DND-41 (cell line): ENCODE measurements at regions not wholly inside any gene's neighbourhood (a gene's known extent, or its start where the extent isn't known, plus 50 kb on each side); places are given as distances from the start of the nearest gene placed in this dataset.

Experiments used
- ATAC-seq: fragments of 200-7000 bp; cut with Tn5 transposase; 3 replicates; pipeline ENCODE4 v1.9.1; 2021; ENCODE audit warnings: low read depth; ENCODE audit not compliant: insufficient read depth
- DNase-seq: peaks from one replicate; pipeline ENCODE4 v3.0.0-alpha.2; 2020
- H2AFZ ChIP-seq: 2 replicates; pipeline ENCODE4 v1.6.0; 2012; ENCODE audit warnings: low read depth, low read length
- H3K27ac ChIP-seq: 2 replicates; pipeline ENCODE4 v1.5.1; 2012; ENCODE audit warnings: low read length, inconsistent platforms
- H3K27me3 ChIP-seq: fragments of 200-600 bp; sonication (generic); 2 replicates; pipeline ENCODE4 v1.6.0; 2012; ENCODE audit warnings: low read length, mild to moderate bottlenecking, inconsistent platforms; ENCODE audit not compliant: insufficient read depth, poor library complexity
- H3K36me3 ChIP-seq: 2 replicates; pipeline ENCODE4 v1.5.1; 2012; ENCODE audit warnings: low read length, inconsistent platforms; ENCODE audit not compliant: insufficient read depth
- H3K4me1 ChIP-seq: 2 replicates; pipeline ENCODE4 v1.5.1; 2012; ENCODE audit warnings: mild to moderate bottlenecking, low read length; ENCODE audit not compliant: insufficient read depth
- H3K4me2 ChIP-seq: 2 replicates; pipeline ENCODE4 v1.6.0; 2012; ENCODE audit warnings: mild to moderate bottlenecking, moderate library complexity, low read length, inconsistent platforms; ENCODE audit not compliant: insufficient read depth
- H3K4me3 ChIP-seq, 2 experiments: fragments of 200-600 bp in 1 of 2; shearing (Covaris generic) in 1 of 2; 2 replicates each; pipeline ENCODE4 v1.5.1; 2012 to 2016; ENCODE audit warnings: inconsistent platforms in 2 of 2, low read length in 2 of 2, mild to moderate bottlenecking in 2 of 2, low read depth in 1 of 2, moderate library complexity in 1 of 2
- H3K79me2 ChIP-seq: 2 replicates; pipeline ENCODE4 v1.6.0; 2012; ENCODE audit warnings: low read length, inconsistent platforms; ENCODE audit not compliant: insufficient read depth
- H3K9ac ChIP-seq: 2 replicates; pipeline ENCODE4 v1.6.0; 2012; ENCODE audit warnings: low read depth, mild to moderate bottlenecking, inconsistent platforms, low read length, moderate library complexity
- H3K9me3 ChIP-seq: 2 replicates; pipeline ENCODE4 v1.5.1; 2012; ENCODE audit warnings: low read length, moderate library complexity, mild to moderate bottlenecking, inconsistent platforms; ENCODE audit not compliant: insufficient read depth, severe bottlenecking
- H4K20me1 ChIP-seq: 2 replicates; pipeline ENCODE4 v1.6.0; 2012; ENCODE audit warnings: low read length; ENCODE audit not compliant: insufficient read depth
- EZH2 ChIP-seq: IDR thresholded peaks from 3 replicates; pipeline ENCODE4 v1.6.1; 2012; ENCODE audit warnings: borderline replicate concordance, low read depth, mild to moderate bottlenecking, moderate library complexity, low read length, inconsistent platforms; ENCODE audit not compliant: severe bottlenecking
- TF ChIP-seq, protein P1 (sequence below): IDR thresholded peaks from 2 replicates; pipeline ENCODE4 v1.5.1; 2012; ENCODE audit warnings: borderline replicate concordance, low read length, moderate library complexity, mild to moderate bottlenecking; ENCODE audit not compliant: poor library complexity, severe bottlenecking; ENCODE audit errors: extremely low read depth

DNA sequence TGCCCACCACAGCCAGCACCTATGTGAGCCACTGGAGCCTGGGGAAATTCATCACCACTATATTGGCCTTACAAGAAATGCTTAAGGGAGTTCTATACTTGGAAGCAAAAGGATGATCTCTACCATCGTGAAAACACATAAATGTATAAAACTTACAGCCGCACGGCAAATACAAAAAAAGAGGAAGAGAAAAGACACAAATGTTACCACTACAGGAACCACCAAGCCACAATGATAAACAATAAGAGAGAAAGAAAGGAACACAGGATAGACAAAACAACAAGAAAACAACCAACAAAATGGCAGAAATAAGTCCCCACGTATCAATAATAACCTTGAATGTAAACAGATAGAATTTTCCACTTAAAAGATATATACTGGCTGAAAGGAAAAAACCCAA lies 267.5 kb downstream of the TMEM121 start:
- no peaks in the 10 kb centered on the region for H3K27me3 ChIP-seq
- no peaks in the 10 kb centered on the region for H3K79me2 ChIP-seq
- no peak for ATAC-seq
- H3K36me3 ChIP-seq, result no peaks in the 10 kb centered on the region
- H3K27ac ChIP-seq, result no peak overlapping the region
- H3K4me3 ChIP-seq, result no peak overlapping the region
- no peaks in the 10 kb centered on the region for H4K20me1 ChIP-seq
- no peaks in the 10 kb centered on the region for H3K4me1 ChIP-seq
- DNase-seq, result no peak
- no peak overlapping the region for H3K9ac ChIP-seq
- TF ChIP-seq EZH2, result no peak
- TF ChIP-seq, protein P1, sequence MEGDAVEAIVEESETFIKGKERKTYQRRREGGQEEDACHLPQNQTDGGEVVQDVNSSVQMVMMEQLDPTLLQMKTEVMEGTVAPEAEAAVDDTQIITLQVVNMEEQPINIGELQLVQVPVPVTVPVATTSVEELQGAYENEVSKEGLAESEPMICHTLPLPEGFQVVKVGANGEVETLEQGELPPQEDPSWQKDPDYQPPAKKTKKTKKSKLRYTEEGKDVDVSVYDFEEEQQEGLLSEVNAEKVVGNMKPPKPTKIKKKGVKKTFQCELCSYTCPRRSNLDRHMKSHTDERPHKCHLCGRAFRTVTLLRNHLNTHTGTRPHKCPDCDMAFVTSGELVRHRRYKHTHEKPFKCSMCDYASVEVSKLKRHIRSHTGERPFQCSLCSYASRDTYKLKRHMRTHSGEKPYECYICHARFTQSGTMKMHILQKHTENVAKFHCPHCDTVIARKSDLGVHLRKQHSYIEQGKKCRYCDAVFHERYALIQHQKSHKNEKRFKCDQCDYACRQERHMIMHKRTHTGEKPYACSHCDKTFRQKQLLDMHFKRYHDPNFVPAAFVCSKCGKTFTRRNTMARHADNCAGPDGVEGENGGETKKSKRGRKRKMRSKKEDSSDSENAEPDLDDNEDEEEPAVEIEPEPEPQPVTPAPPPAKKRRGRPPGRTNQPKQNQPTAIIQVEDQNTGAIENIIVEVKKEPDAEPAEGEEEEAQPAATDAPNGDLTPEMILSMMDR, result no peak
- no peak overlapping the region for H3K4me2 ChIP-seq
- no peaks in the 10 kb centered on the region for H3K9me3 ChIP-seq
- H2AFZ ChIP-seq, result no peak overlapping the region

DNA sequence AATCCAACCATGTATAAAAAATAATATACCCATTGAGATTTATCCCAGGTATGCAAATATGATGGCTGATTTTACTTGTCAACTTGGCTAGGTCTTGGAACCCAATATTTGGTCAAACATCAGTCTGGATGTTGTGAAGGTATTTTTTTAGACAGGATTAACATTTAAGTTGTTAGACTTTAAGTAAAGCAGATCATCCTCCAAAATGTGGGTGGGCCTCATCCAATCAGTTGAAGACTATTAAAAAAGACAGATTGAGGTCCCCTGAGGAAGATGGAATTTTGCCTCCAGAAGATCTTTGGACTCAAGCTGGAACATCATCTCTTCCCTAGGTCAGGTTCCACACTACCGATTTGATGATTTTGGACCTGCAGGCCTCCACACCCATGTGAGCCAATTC lies 271.2 kb downstream of the TMEM121 start:
- Histone ChIP-seq H3K9ac (no peak overlapping the region), H3K27me3 (no peaks in the 10 kb centered on the region), H3K27ac (no peak overlapping the region), H2AFZ (no peak overlapping the region), H3K4me1 (no peaks in the 10 kb centered on the region), H3K4me3 (no peak overlapping the region), H3K36me3 (no peaks in the 10 kb centered on the region), H3K9me3 (no peaks in the 10 kb centered on the region), H3K79me2 (no peaks in the 10 kb centered on the region), H4K20me1 (no peaks in the 10 kb centered on the region), H3K4me2 (no peak overlapping the region)
- ATAC-seq (no peak), DNase-seq (no peak)
- TF ChIP-seq, protein P1, result no peak
- no peak for TF ChIP-seq EZH2

DNA sequence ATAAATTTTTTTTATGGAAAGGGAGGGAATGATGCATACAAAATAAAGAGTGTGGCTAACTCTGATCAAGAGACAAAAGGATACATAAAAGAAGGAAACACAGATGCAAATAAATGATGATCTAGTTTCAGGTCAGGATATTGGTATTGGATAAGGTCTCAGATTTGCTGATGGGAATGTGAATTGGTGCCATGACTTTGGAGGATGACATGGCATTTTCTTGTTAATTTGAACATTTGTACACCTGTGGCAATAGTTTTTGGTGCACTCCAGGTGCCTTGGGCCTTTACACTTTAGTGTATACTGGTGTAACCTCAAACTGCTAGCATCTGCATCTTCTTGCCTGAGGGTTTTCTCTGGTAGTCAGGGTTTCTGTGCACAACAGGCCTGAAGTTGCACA lies 279.3 kb downstream of the TMEM121 start:
- H3K4me3 ChIP-seq, result no peak overlapping the region
- DNase-seq, result no peak
- TF ChIP-seq, protein P1, result no peak
- TF ChIP-seq EZH2, result no peak

DNA sequence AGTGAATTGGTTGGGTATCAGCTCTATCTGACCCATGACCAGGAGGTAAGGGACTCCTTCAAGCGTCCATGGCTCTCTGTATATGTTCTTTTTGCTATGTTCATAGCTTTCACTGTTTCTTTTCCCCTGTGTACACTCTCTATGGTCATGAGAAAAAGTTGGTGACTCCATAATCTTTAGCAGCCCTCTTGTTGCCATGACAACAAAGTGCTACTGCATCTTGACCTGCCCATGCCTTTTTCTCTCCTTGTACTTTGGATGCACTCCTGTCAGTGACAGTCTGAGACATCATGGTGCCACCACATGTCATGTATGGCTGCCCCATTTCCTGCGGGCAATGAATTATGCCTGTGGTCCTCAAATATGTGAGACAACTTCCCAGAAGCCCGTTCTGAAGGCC lies 280.2 kb downstream of the TMEM121 start:
- H3K4me1 ChIP-seq, result no peaks in the 10 kb centered on the region
- no peaks in the 10 kb centered on the region for H3K36me3 ChIP-seq
- H4K20me1 ChIP-seq, result no peaks in the 10 kb centered on the region
- H3K27ac ChIP-seq, result no peak overlapping the region
- H2AFZ ChIP-seq, result no peak overlapping the region
- no peaks in the 10 kb centered on the region for H3K9me3 ChIP-seq
- no peaks in the 10 kb centered on the region for H3K79me2 ChIP-seq
- H3K4me3 ChIP-seq, result no peak overlapping the region
- ATAC-seq, result no peak
- H3K27me3 ChIP-seq, result no peaks in the 10 kb centered on the region
- no peak for DNase-seq
- H3K9ac ChIP-seq, result no peak overlapping the region
- no peak for TF ChIP-seq EZH2
- H3K4me2 ChIP-seq, result no peak overlapping the region

More for the DNA sequence above, 279.3 kb downstream of the TMEM121 start:
- Histone ChIP-seq H3K9me3 (no peaks in the 10 kb centered on the region), H3K36me3 (no peaks in the 10 kb centered on the region), H4K20me1 (no peaks in the 10 kb centered on the region), H3K4me1 (no peaks in the 10 kb centered on the region), H2AFZ (no peak overlapping the region), H3K27ac (no peak overlapping the region), H3K79me2 (no peaks in the 10 kb centered on the region), H3K4me2 (no peak overlapping the region), H3K27me3 (no peaks in the 10 kb centered on the region), H3K9ac (no peak overlapping the region)
- no peak for ATAC-seq
